ENCODE measurements at regions not wholly inside any gene's neighbourhood (a gene's known extent, or its start where the extent isn't known, plus 50 kb on each side); places are given as distances from the start of the nearest gene placed in this dataset.

GRCh38 chr2:198327526-198327925, 523.1 kb downstream of the PLCL1 start:
- TF ChIP-seq CTCF (IDR thresholded peaks at IDR 0.05): no peak
- no peak for TF ChIP-seq POLR2AphosphoS5 (IDR thresholded peaks at IDR 0.05)
- no peak for TF ChIP-seq POLR2A (IDR thresholded peaks at IDR 0.05)
- no peak for TF ChIP-seq EP300 (IDR thresholded peaks at IDR 0.05)

All from suprapubic skin (tissue), 4 donors.